T-helper 1 cell treated with Interleukin-12 subunit alpha and Interleukin-12 subunit beta and Interleukin-4 antibody, amounts not matched to agents 30 ng/mL and 1 ng/mL, for 36 hours (primary cell): ENCODE measurements at regions not wholly inside any gene's neighbourhood (a gene's known extent, or its start where the extent isn't known, plus 50 kb on each side); places are given as distances from the start of the nearest gene placed in this dataset.

Source experiments
- intact Hi-C: fragments of 100-400 bp; cut with micrococcal nuclease; formaldehyde crosslinking; loops from one replicate; pipeline ENCODE4 v1.15.1; 2024

GRCh38 chr3:17990390-17990789 is 248.0 kb upstream of the TBC1D5 start:
- intact Hi-C loops: no loop called here

- intact Hi-C loops: no loop called here
These were observed 244.0 kb upstream of the TBC1D5 start for GRCh38 chr3:17986348-17986816.

- intact Hi-C loops: no loop called here
These were observed 243.4 kb upstream of the TBC1D5 start for GRCh38 chr3:17985658-17986347.

- intact Hi-C loops: no loop called here
These were observed 240.7 kb upstream of the TBC1D5 start for GRCh38 chr3:17983106-17983505.

GRCh38 chr3:17982211-17982880 is 239.9 kb upstream of the TBC1D5 start:
- intact Hi-C loops: no loop called here

- intact Hi-C loops: no loop called here
These were observed 238.4 kb upstream of the TBC1D5 start for GRCh38 chr3:17980863-17981262.

GRCh38 chr3:17979911-17980310 is 237.5 kb upstream of the TBC1D5 start:
- intact Hi-C loops: no loop called here

DNA sequence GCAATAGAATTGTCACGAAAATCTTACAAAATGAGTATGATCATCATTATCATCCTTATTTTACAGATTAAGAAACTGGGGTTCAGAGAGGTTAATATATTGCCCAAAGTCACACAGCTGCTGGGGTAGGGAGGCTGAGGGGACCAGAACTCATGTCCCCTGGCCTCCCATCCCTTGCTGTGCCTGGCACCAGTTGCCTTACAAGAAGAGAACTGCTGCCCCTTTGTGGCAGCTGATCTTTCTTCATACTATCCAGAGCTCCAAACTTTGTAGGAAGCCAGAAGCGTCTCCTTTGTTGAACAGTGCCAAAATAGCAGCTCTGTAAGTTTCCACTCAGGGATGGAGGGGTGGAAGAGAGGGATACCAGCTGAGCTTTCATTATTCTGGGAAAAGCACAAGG is 236.8 kb upstream of the TBC1D5 start:
- intact Hi-C loops: no loop called here

DNA sequence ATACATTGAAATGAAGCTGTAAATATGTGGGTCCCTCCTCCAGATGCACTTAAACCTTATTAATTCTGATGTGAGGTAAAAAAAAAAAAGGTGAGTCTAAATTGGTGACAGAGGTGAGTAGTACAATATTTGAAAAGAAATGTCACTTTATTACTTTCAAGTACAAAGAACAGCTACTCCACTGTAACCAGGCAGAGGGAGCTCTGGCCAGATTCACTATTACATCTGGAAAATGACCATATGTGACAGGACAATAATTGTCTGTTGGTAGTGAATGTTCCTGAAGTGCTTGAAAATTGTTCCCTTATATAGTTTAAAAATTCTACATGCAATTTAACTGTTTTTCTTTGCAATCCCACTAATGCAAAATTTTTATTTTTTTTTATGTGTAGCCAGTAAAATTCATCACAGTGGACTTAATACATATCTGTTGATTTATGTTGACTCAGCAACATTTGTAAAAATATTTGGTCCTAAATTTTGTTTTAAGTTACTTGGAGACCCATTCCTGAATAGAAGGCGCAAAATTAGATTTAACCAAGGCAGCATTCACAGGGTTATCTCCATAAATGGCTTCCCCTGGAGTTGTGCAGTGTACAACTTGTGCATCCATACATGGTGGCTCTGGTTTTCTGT is 231.9 kb upstream of the TBC1D5 start:
- intact Hi-C loops: no loop called here

DNA sequence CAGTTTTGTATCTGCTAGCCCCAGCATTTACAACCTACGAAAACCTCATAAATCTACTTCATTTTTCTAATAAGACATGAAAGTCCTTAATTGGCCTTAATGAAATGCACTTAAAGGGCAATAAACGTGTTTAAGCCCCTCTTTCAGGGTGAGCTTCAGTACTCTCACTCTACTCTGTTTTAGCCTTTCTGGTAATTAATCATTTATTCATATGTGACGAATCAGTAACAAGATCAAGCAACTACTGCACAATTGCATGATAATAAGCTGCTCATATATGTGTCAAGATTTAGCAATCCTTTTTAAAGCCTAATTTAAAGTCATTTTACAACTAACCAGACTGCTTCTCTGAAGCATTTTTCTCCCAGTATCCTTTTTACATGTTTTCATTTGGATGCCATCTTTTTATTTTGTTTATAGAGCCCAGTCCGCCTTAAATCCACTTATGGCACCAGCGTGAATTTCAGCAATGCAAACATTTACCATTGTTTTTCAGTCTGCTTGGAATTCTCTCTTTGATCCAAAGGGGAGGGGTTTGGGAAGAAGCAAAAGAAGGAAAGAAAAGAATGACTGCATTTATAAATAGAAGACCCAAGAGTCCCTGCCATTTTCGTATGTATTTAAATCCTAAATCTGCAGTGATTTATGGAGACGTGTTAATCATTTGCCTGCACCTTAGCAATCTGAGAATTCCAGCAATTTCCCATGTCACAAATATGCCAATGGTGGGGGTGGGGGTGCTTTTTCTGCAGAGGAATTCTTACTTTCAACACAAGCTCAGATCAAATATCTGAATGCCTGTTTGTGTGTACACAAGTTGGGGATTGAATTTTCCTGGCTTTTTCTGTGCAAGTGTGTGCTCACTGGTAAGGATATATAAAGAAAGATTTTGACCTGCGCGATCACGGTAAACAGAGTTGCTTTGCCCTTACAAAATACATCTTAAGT is 230.8 kb upstream of the TBC1D5 start:
- intact Hi-C loops: no loop called here

GRCh38 chr3:17972476-17972875 is 230.0 kb upstream of the TBC1D5 start:
- intact Hi-C loops: no loop called here

DNA sequence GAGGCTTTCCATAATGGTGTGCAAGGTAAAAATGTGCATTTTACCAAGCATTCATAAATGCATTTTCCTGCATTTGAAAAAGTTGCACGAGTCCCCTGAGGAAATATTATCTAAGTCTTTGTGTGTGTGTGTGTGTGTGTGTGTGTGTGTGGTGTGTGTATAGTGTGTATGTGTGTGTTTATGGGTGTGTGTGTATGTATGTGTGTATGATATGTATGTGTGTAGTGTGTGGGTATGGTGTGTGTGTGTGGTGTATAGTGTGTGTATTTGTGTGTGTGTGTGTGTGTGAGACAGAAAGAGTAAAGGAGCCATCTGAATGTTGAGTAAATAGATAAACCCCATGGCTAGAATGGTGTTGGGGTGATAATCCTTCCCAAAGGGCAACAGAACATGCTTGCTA is 229.6 kb upstream of the TBC1D5 start:
- intact Hi-C loops: no loop called here

DNA sequence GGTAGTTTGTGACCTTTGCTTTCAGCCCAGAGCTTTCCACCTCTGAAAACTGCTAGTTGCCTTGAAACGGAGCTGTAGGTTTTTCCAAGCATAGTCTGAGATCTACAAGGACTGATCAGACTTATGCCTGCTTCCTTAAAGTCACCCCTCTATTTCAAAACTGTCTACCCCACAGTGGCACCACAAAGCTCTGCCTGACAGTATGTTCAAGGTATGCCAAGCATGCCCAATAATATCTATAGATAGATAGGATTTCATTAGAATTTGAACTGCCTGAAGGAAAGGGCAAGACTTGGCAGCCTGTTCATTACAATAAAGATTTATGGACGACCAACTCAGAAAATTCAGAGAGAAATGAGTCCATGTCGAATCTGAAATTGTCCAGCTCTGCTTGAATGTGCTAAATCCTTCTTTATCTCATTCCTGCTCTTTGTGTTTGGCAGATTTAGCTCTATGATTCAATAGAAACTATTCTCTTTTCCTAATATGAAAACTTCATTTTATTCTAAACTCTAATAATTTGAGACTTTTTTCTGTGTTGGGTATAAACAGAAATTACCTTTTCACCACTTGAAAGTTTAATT is 227.6 kb upstream of the TBC1D5 start:
- intact Hi-C loops: no loop called here

- intact Hi-C loops: no loop called here
These were observed 226.8 kb upstream of the TBC1D5 start for GRCh38 chr3:17969244-17969643.

DNA sequence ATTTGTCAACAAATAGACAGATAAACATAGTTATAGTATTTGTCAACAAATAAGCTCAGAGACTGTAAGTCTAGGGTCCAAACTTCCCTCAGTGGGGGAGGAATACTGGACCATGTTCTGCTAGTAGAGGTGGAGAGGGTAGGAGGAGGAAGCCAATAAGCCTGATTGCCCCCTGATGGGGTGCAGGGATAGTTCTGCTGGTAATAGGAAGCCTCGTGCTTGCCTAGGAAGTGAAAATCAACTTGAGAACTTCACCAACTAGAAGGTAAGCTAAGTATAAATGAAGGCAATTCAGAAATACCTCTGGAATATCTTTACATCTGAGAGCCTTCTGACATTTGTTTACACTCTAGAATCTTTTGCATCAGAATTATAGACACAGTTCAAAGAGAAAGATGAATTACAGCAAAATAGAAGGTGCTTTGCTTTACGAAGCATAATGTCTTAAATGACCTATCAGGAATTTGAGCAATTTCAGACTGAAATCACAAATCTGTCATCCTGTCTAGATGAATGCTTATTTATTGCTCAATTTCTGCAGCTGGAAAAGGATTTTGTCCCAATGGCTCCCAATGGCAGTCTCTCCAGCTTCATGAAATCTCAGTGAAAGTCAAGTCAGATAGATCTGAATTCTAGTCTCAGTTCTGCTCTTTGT is 225.6 kb upstream of the TBC1D5 start:
- intact Hi-C loops: no loop called here

DNA sequence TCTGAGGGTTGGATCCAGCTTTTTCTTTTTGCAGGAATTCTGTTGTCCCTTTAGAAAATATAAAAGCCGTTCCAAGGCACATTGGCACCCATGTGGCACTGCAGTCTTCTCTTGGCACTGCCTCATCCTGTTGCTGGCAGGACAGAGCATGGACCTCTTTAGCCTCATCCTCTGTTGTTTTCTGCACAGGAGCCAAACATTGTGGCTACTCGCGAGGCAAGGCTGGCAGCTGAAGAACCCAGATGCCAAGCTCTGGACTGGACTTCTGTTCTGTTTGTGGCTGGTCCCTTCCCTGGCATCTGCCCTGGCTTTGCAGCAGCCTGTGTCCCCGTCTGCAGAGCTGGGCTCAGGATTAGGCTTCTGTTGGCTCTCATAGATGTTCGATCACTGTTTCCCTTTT is 224.7 kb upstream of the TBC1D5 start:
- intact Hi-C loops: no loop called here

GRCh38 chr3:17965331-17965730 is 222.9 kb upstream of the TBC1D5 start:
- intact Hi-C loops: no loop called here

DNA sequence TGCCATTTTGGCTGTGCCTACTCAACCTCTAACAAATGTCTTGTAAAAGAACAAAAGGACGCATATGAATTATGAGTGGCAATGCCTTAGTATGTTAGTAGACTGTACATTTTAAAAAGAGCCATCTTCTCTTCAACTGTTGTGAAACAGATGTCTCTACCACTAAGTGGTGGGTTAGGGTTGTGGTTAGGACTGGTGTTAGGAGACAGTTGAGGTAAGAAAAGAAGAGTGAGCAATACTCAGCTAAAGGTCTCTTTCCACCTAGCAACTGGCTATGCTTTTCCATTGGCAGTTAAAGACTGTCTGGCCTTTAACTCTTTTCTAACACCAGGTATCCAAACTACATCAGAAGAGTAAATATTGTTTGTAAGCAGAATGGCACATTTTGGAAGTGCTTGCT is 221.7 kb upstream of the TBC1D5 start:
- intact Hi-C loops: no loop called here

DNA sequence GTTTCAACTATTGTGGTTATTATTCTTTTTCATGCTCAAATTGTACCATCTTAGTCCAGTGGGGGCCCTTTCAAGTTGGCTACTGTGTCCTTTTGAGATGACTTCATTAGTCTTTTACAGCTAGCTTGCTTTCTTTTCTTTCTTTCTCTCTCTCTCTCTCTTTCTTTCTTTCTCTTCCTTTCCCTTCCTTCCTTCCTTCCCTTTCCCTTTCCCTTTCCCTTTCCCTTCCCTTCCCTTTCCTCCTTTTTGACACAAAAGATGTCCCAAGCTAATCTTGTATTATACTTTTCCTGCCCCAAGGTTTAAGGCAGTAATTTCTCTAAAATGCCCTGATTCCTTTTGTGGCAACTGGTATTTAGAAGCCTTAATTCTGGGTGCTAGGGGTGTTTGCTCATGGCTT is 213.0 kb upstream of the TBC1D5 start:
- intact Hi-C loops: no loop called here

- intact Hi-C loops: no loop called here
These were observed 212.4 kb upstream of the TBC1D5 start for GRCh38 chr3:17954801-17955200.

DNA sequence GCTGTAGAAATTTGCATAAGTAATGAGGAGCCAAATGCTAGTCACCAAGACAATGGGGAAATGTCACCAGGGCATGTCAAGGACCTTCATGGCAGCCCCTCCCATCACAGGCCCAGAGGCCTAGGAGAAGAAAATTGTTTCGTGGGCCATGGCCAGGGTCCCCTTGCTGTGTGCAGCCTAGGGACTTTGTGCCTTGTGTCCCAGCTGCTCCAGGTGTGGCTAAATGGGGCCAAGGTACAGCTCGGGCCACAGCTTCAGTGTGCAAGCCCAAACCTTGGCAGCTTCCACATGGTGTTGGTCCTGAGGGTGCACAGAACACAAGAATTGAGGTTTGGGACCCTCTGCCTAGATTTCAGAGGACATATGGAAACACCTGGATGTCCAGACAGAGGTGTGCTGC is 208.8 kb upstream of the TBC1D5 start:
- intact Hi-C loops: no loop called here
